ENCODE measurements at regions not wholly inside any gene's neighbourhood (a gene's known extent, or its start where the extent isn't known, plus 50 kb on each side); places are given as distances from the start of the nearest gene placed in this dataset.

- H3K4me3 ChIP-seq (replicated peaks; ENCODE audit: low read depth, low read length): no peak overlapping the region
- no peak for DNase-seq (ENCODE audit: extremely low read depth, insufficient read length)
- H3K36me3 ChIP-seq (ENCODE audit: control insufficient read depth, insufficient read depth, low read length): no peaks in the 10 kb centered on the region
- no peaks in the 10 kb centered on the region for H3K27me3 ChIP-seq (replicated peaks; ENCODE audit: control insufficient read depth, insufficient read depth, low read length)
- TF ChIP-seq CTCF (IDR thresholded peaks at IDR 0.05; ENCODE audit: insufficient read depth, low read length, poor library complexity, severe bottlenecking): no peak
Observed at GRCh38 chr10:128506423-128506822, 380.2 kb upstream of the MKI67 start.

GRCh38 chr10:128507066-128507465 is 380.8 kb upstream of the MKI67 start:
- Histone ChIP-seq H3K4me3 (replicated peaks; ENCODE audit: low read depth, low read length) (no peak overlapping the region), H3K36me3 (ENCODE audit: control insufficient read depth, insufficient read depth, low read length) (no peaks in the 10 kb centered on the region), H3K27me3 (replicated peaks; ENCODE audit: control insufficient read depth, insufficient read depth, low read length) (no peaks in the 10 kb centered on the region)
- TF ChIP-seq CTCF (IDR thresholded peaks at IDR 0.05; ENCODE audit: insufficient read depth, low read length, poor library complexity, severe bottlenecking): no peak
- DNase-seq (ENCODE audit: extremely low read depth, insufficient read length): no peak

GRCh38 chr10:128511284-128511683 is 385.1 kb upstream of the MKI67 start:
- Histone ChIP-seq H3K4me3 (replicated peaks; ENCODE audit: low read depth, low read length) (no peak overlapping the region), H3K36me3 (ENCODE audit: control insufficient read depth, insufficient read depth, low read length) (no peaks in the 10 kb centered on the region), H3K27me3 (replicated peaks; ENCODE audit: control insufficient read depth, insufficient read depth, low read length) (no peaks in the 10 kb centered on the region)
- no peak for DNase-seq (ENCODE audit: extremely low read depth, insufficient read length)
- TF ChIP-seq CTCF (IDR thresholded peaks at IDR 0.05; ENCODE audit: insufficient read depth, low read length, poor library complexity, severe bottlenecking): no peak

DNA sequence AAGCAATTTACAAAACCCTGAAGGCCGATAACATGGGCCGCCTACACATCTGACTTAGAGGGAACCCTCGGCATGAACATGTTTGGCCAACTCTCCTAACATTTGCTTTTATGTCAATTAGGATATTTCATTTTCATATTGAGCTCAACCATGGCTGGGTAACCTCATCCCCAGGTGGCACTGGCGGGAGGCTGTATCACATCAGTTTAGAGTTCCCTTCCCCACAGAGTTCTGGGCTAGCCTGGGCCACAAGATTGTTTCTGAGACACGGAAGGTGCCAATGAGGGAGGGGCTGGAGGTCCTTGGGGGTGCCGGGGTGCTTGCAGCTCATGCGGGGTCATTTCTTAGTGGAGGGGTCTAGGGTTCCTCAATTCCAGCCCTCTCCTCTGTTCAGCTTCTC is 386.5 kb upstream of the MKI67 start:
- no peak for DNase-seq (ENCODE audit: extremely low read depth, insufficient read length)
- H3K36me3 ChIP-seq (ENCODE audit: control insufficient read depth, insufficient read depth, low read length): no peaks in the 10 kb centered on the region
- TF ChIP-seq CTCF (IDR thresholded peaks at IDR 0.05; ENCODE audit: insufficient read depth, low read length, poor library complexity, severe bottlenecking): no peak
- no peak overlapping the region for H3K4me3 ChIP-seq (replicated peaks; ENCODE audit: low read depth, low read length)
- no peaks in the 10 kb centered on the region for H3K27me3 ChIP-seq (replicated peaks; ENCODE audit: control insufficient read depth, insufficient read depth, low read length)

- TF ChIP-seq CTCF (IDR thresholded peaks at IDR 0.05; ENCODE audit: insufficient read depth, low read length, poor library complexity, severe bottlenecking): no peak
- Histone ChIP-seq H3K27me3 (replicated peaks; ENCODE audit: control insufficient read depth, insufficient read depth, low read length) (no peaks in the 10 kb centered on the region), H3K4me3 (replicated peaks; ENCODE audit: low read depth, low read length) (no peak overlapping the region), H3K36me3 (ENCODE audit: control insufficient read depth, insufficient read depth, low read length) (no peaks in the 10 kb centered on the region)
- DNase-seq (ENCODE audit: extremely low read depth, insufficient read length): no peak
Observed at GRCh38 chr10:128514536-128514935, 388.3 kb upstream of the MKI67 start.

DNA sequence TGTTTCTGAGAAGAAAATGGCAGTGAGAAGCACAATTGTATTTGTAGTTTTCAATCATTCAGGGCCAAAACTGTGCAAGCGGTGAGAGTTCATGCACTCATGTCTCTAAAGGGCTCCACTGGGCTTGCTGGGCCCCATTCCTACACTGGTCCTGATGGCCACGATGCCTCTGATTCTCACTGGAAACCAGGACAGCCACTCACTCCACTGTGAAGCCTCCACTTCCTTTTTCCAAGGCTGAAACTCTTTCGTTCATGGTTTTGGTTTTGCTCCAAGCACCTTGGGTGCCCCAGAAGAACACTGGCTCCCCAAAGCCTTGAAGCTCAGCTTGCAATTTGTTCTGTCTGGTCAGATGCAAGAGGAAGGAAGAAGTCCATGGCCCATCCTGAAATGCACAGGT is 390.0 kb upstream of the MKI67 start:
- no peak for TF ChIP-seq CTCF (IDR thresholded peaks at IDR 0.05; ENCODE audit: insufficient read depth, low read length, poor library complexity, severe bottlenecking)
- no peak for DNase-seq (ENCODE audit: extremely low read depth, insufficient read length)
- H3K36me3 ChIP-seq (ENCODE audit: control insufficient read depth, insufficient read depth, low read length): no peaks in the 10 kb centered on the region
- H3K4me3 ChIP-seq (replicated peaks; ENCODE audit: low read depth, low read length): no peak overlapping the region
- no peaks in the 10 kb centered on the region for H3K27me3 ChIP-seq (replicated peaks; ENCODE audit: control insufficient read depth, insufficient read depth, low read length)

Data from GM06990 (cell line).